Liver (tissue), 8 donors: ENCODE measurements at regions not wholly inside any gene's neighbourhood (a gene's known extent, or its start where the extent isn't known, plus 50 kb on each side); places are given as distances from the start of the nearest gene placed in this dataset.

ENCODE experiments used
- DNase-seq: peaks from one replicate; pipeline ENCODE4 v3.0.0-alpha.2; 2017; ENCODE audit warnings: low spot score
- H3K27ac ChIP-seq, 2 donors: one replicate each; pipeline ENCODE4 v1.7.0; 2013; ENCODE audit warnings: inconsistent platforms in 2 of 2, low read length in 2 of 2, control low read depth in 1 of 2, low read depth in 1 of 2, mild to moderate bottlenecking in 1 of 2
- H3K27me3 ChIP-seq, 4 donors: one replicate each; pipeline versions ENCODE4 v1.6.1 to v1.7.0; 2013; ENCODE audit warnings: low read length in 3 of 4, inconsistent platforms in 1 of 4, mild to moderate bottlenecking in 1 of 4, moderate library complexity in 1 of 4; ENCODE audit not compliant: control insufficient read depth in 4 of 4, insufficient read depth in 4 of 4
- H3K36me3 ChIP-seq, 4 donors: one replicate each; pipeline versions ENCODE4 v1.6.1 to v1.7.0; 2013; ENCODE audit warnings: low read length in 3 of 4, mild to moderate bottlenecking in 3 of 4, low read depth in 1 of 4, moderate library complexity in 1 of 4; ENCODE audit not compliant: control insufficient read depth in 4 of 4, insufficient read depth in 3 of 4
- H3K4me1 ChIP-seq, 4 donors: one replicate each; pipeline versions ENCODE4 v1.6.1 to v1.7.0; 2013; ENCODE audit warnings: low read length in 3 of 4, mild to moderate bottlenecking in 3 of 4, moderate library complexity in 1 of 4; ENCODE audit not compliant: control insufficient read depth in 4 of 4, insufficient read depth in 4 of 4
- H3K4me3 ChIP-seq, 3 donors: one replicate each; pipeline versions ENCODE4 v1.6.1 to v1.7.0; 2013; ENCODE audit warnings: low read length in 3 of 3, control low read depth in 1 of 3, low read depth in 1 of 3, mild to moderate bottlenecking in 1 of 3
- H3K9ac ChIP-seq, 2 donors: one replicate each; pipeline ENCODE4 v1.7.0; 2013; ENCODE audit warnings: low read length in 2 of 2, mild to moderate bottlenecking in 2 of 2, moderate library complexity in 2 of 2, control low read depth in 1 of 2, low read depth in 1 of 2
- H3K9me3 ChIP-seq, 4 donors: one replicate each; pipeline versions ENCODE4 v1.6.1 to v1.7.0; 2013; ENCODE audit warnings: low read length in 3 of 4; ENCODE audit not compliant: control insufficient read depth in 4 of 4
- ATF3 ChIP-seq: IDR thresholded peaks from 2 replicates; pipeline ENCODE4 v1.6.1; 2016; ENCODE audit warnings: antibody characterized with exemption
- CTCF ChIP-seq: fragments of 150-350 bp; IDR thresholded peaks from 2 replicates; pipeline ENCODE4 v1.5.1; 2017; ENCODE audit warnings: improper control_type of control experiment, low read depth, low read length; ENCODE audit not compliant: missing input control
- EGR1 ChIP-seq, 2 donors: IDR thresholded peaks; 2 replicates each; pipeline ENCODE4 v1.6.1; 2016 to 2018; ENCODE audit warnings: antibody characterized with exemption in 2 of 2, low read depth in 2 of 2
- FOXA1 ChIP-seq: IDR thresholded peaks from 2 replicates; pipeline ENCODE4 v1.6.1; 2016; ENCODE audit warnings: antibody characterized with exemption
- FOXA2 ChIP-seq: IDR thresholded peaks from 2 replicates; pipeline ENCODE4 v1.6.1; 2016; ENCODE audit warnings: antibody characterized with exemption
- HNF4A ChIP-seq, 2 donors: conservative IDR thresholded peaks; 2 replicates each; pipeline ENCODE4 v1.6.1; 2016; ENCODE audit warnings: antibody characterized with exemption in 2 of 2, mild to moderate bottlenecking in 2 of 2
- JUND ChIP-seq, 2 donors: IDR thresholded peaks; 2 replicates each; pipeline ENCODE4 v1.6.1; 2016; ENCODE audit warnings: antibody characterized with exemption in 2 of 2
- MAX ChIP-seq: IDR thresholded peaks from 2 replicates; pipeline ENCODE4 v1.6.1; 2016; ENCODE audit warnings: antibody characterized with exemption
- NR2F2 ChIP-seq: IDR thresholded peaks from 2 replicates; pipeline ENCODE4 v1.6.1; 2016; ENCODE audit warnings: antibody characterized with exemption
- REST ChIP-seq: IDR thresholded peaks from 2 replicates; pipeline ENCODE4 v1.6.1; 2016; ENCODE audit warnings: antibody characterized with exemption, mild to moderate bottlenecking
- SP1 ChIP-seq: IDR thresholded peaks from 2 replicates; pipeline ENCODE4 v1.6.1; 2018; ENCODE audit warnings: antibody characterized with exemption, mild to moderate bottlenecking
- YY1 ChIP-seq: IDR thresholded peaks from 2 replicates; pipeline ENCODE4 v1.6.1; 2016; ENCODE audit warnings: antibody characterized with exemption, mild to moderate bottlenecking
- ZBTB33 ChIP-seq: IDR thresholded peaks from 2 replicates; pipeline ENCODE4 v1.6.1; 2016; ENCODE audit warnings: antibody characterized with exemption
- WGBS: extraction: QIAGEN DNeasy Blood & Tissue Kit; methylation state at CpG from one replicate; pipeline ENCODE4 v1.1.7; 2013; 5-methylcytosine and 5-hydroxymethylcytosine counted together
- donor health status: healthy.
- donor health status: healthy.
- donor health status: healthy.
- donor health status: healthy.
- donor health status: healthy.

GRCh38 chr5:92064993-92065392 is 681.9 kb upstream of the ARRDC3 start:
- no peak for DNase-seq
- H3K9ac ChIP-seq = no peak overlapping the region
- no peak overlapping the region for H3K4me3 ChIP-seq
- H3K9me3 ChIP-seq = peaks cover 0 to 2% (median 0%) of the 10 kb centered on the region in 4 donors
- TF ChIP-seq FOXA2 (no peak), ATF3 (no peak), REST (no peak), SP1 (no peak)
- H3K27me3 ChIP-seq = no peaks in the 10 kb centered on the region
- H3K4me1 ChIP-seq = no peaks in the 10 kb centered on the region
- H3K27ac ChIP-seq = no peak overlapping the region
- 60% methylated on average over 1 of the region's 1 CpG for WGBS
- H3K36me3 ChIP-seq = no peaks in the 10 kb centered on the region

GRCh38 chr5:92051741-92052140 is 668.6 kb upstream of the ARRDC3 start:
- Histone ChIP-seq H3K4me3 (no peak overlapping the region), H3K9me3 (no peaks in the 10 kb centered on the region), H3K27ac (no peak overlapping the region), H3K4me1 (no peaks in the 10 kb centered on the region), H3K36me3 (no peaks in the 10 kb centered on the region), H3K9ac (no peak overlapping the region), H3K27me3 (no peaks in the 10 kb centered on the region)
- TF ChIP-seq YY1 (no peak), NR2F2 (no peak), ZBTB33 (no peak), HNF4A (conservative IDR thresholded peaks at IDR 0.05) (no peak), EGR1 (IDR thresholded peaks at IDR 0.05; ENCODE audit: low read depth in 2 of 2) (no peak), MAX (no peak), SP1 (no peak), FOXA2 (no peak), REST (no peak), FOXA1 (no peak), CTCF (no peak), JUND (IDR thresholded peaks at IDR 0.05) (no peak)
- no peak for DNase-seq
